ENCODE measurements at regions not wholly inside any gene's neighbourhood (a gene's known extent, or its start where the extent isn't known, plus 50 kb on each side); places are given as distances from the start of the nearest gene placed in this dataset.

DNA sequence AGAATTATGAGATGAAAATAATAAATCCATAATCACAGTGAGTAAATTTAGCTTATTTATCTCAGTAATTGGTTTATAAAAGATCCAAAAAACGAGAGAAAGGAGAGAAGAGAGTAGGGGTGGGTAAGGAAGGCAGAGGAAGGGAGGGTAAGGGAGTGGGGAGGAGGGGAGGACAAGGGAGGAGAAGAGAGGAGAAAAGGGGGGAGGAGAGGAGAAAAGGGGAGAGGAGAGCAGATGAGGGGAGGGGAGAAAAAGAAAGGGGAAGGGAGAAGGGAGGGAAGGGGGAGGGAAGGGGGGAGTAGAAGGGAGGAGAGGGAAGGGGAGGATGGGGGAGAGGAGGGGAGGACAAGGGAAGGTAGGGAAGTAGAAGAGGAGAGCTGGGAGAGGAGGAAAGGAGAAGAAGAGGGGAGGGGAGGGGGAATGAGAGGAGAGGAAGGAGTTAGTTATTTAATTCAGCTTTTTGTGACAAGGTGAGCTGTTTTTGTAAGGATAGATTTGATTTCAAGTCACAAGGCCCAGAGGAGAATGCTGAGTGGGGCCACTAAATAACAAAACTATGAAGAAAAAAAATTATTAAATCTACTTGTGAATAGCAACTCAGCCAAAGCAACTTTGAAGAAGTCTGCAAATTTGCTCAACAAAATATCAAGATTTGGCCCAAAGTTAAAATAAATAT lies 454.3 kb downstream of the ARAP2 start:
- no peak for DNase-seq

- no peak for DNase-seq
Observed at GRCh38 chr4:35793045-35793722, 451.1 kb downstream of the ARAP2 start.

- DNase-seq, result no peak
Observed at GRCh38 chr4:35793766-35794165, 450.5 kb downstream of the ARAP2 start.

GRCh38 chr4:35800669-35801068 lies 443.6 kb downstream of the ARAP2 start:
- DNase-seq, result no peak

GRCh38 chr4:35802644-35803043 lies 441.7 kb downstream of the ARAP2 start:
- DNase-seq, result no peak

- no peak for DNase-seq
Observed at GRCh38 chr4:35818520-35818919, 425.8 kb downstream of the ARAP2 start.

- DNase-seq, result no peak
Observed at GRCh38 chr4:35820003-35820402, 424.3 kb downstream of the ARAP2 start.

DNA sequence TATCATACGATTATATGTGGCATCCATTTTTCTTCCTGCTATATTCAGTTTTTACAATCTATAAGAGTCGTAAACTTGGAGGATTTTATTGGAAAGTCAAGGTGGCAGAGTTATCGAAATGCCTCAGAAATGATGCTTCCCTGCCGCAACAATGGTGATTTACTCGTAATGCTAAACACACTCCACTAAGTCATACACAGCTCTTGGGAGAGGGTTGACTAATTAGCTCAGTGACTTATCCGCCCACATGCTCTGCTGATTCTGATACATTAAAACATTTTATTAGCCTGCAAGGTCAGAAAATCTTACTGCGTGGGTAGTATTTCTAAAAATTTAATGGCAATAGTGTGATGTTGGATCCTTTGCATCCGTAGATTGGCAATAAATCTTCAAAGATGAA lies 420.1 kb downstream of the ARAP2 start:
- no peak for DNase-seq

GRCh38 chr4:35835893-35836292 lies 408.4 kb downstream of the ARAP2 start:
- DNase-seq, result no peak

- no peak for DNase-seq
Observed at GRCh38 chr4:35836596-35836995, 407.7 kb downstream of the ARAP2 start.

GRCh38 chr4:35867057-35867456 lies 377.3 kb downstream of the ARAP2 start:
- DNase-seq, result no peak

DNA sequence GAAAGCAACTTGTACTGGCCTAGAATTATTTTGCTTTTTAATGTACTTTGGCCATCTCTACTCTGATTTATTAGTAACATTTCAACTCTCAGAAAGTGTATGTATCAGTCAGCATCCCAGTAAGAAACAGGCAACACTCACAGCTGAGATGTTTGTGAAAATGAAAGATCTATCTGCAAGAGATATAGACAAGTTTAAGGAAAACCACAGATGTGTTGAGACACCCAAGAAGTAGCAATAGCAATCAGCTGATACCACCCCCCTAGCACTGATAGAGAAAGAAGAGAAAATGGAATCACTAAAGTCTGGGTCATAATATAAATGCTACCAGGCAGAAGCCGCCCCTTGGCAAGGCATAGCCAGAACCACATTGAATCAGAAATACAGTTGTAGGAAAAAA lies 372.0 kb downstream of the ARAP2 start:
- DNase-seq, result no peak

DNA sequence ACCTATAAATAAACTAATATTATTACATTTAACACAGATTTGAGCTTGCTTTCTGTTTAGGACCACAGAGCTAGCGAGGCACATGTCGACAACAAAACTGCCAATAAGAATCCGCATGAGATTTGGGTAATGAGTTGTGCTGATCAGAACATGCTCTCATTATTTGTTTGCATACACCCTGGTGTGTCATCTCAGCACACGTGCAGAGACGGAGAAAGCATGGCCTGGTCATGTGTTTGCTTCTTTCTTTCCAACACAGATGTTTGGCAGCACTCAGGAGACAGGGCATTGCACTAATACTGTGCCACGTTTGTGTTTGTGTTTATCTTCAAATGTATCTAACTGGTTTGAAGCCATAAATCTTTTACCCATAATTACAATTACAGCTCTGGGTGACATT lies 364.8 kb downstream of the ARAP2 start:
- no peak for DNase-seq

GRCh38 chr4:35883108-35883507 lies 361.2 kb downstream of the ARAP2 start:
- DNase-seq, result no peak

- DNase-seq, result no peak
Observed at GRCh38 chr4:35884714-35885480, 359.4 kb downstream of the ARAP2 start.

GRCh38 chr4:35897808-35898207 lies 346.5 kb downstream of the ARAP2 start:
- DNase-seq, result no peak

DNA sequence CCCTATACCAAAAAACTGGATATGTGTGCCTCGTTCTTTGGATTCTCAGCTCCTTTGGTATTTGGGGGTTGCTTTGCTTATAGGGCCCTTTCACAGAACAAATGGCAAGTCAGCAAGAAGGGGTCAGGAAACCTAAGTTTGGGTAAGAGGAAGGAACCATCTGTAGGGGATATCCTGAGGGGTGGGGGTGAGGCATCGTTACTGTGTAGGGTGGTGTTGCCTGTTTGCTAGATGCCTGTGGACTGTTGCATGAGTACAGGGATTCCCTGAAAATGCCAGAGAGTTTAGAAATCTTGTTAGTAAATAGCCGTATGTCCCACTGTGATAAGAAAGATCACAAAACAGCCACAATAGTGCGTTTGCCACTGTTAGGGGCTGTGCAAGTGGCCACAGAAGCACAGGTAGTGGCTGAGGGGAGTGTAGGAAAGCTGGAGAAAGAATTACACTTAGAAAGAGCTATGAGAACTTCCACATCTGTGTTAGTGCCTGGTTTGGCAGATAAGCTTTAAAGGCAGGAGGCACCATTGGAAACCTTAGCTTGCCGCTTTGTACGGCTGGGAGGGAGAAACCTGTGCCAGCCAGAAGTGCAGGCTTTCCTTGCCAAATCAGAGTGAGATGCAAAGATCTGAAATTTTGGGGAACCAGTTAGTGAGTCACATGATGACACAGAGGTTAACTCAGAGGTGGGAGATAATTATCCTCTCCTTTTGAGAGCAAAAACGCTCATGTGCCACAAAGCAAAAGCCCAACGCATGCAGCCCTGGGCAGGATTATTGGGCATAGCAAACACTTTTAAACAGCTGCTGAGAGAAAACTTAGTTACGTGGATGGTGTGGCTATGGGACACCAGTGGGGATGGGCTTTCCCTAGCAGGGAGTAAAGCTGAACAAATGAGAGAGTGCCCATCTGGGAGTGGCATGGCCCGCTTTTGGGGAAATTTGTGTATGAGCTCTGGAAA lies 343.7 kb downstream of the ARAP2 start:
- DNase-seq, result no peak

DNA sequence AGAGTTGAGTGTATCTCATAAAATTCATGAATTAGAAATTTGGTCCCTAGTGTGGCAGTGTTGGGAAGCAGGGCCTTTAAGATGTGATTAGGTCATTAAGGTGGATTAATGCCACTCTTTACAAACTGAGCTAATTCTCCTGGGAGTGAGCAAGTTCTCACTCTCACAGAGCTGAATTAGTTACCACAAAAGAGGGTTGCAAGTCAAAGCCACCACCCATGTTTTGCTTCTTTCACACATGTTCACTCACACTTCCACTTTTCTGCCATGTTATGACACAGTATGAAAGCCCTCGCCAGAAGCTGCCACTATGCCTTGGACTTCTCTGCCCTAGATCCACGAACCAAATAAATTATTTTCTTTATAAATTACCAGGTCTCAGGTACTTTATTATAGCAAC lies 332.1 kb downstream of the ARAP2 start:
- DNase-seq, result no peak

DNA sequence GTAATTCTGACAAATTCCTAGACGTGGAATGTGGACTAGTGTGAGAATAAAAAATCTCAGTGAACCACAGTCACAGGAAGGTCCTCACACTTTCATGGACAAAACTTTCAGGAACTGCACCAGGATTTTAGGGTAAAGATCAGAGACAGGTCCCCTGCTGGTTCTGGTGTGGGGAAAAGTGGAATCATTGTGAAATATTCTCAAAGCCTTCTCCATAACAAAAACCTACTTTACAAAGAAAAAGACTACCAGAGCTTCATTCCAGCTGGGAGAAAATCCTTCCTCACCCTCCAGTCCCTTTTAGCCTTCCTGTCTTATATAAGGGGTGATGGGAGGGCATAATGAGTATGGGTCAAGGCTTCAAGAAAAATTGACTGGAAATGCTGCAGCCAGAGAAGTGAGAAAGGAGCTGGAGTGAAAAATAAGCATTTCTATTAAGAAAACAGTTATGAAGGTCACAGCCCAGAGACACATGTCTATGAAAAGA lies 325.8 kb downstream of the ARAP2 start:
- no peak for DNase-seq

DNA sequence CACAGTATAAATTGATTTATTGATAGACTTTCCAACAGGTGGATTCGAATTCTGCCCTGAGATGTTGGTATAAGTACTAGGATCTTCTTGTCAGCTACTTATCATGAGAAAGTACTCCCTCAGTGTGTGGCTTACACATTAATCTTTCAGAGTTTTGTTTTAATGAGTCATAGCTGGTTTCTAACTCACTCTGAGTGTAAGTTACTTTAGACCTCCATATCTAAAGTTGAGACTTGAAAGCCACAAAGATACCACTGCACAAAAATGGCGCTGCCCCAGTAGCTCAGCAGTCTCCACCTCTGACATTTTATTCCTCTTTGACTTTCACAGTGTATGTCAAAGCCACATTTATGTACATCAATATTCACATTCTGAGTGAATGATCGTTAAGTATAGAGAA lies 318.5 kb downstream of the ARAP2 start:
- no peak for DNase-seq

GRCh38 chr4:35926788-35927187 lies 317.5 kb downstream of the ARAP2 start:
- no peak for DNase-seq

DNA sequence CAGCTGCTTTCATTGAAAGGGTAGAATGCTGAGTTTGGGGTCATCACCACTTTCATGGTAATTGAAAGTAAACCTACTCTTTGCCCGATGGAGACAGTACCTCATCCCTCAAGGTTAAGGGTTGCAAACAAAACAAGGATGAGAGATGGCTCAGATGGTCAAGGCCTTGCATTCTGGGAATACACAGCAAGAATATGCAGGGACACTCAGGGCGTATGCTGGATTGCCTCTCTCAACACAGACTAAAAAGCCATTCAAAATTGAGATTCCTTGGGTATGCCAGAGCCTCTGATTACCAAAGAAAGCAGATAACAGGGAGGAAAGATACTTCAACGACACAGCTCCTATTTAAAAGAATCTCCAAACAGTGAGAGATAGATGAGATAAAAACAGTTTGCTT lies 310.4 kb downstream of the ARAP2 start:
- no peak for DNase-seq
